ENCODE measurements at regions not wholly inside any gene's neighbourhood (a gene's known extent, or its start where the extent isn't known, plus 50 kb on each side); places are given as distances from the start of the nearest gene placed in this dataset.
"Not testable (repeated sequence)": the region's sequence is repeated elsewhere in the genome, so short reads cannot be mapped to it uniquely, and the experiment has no call there.

DNA sequence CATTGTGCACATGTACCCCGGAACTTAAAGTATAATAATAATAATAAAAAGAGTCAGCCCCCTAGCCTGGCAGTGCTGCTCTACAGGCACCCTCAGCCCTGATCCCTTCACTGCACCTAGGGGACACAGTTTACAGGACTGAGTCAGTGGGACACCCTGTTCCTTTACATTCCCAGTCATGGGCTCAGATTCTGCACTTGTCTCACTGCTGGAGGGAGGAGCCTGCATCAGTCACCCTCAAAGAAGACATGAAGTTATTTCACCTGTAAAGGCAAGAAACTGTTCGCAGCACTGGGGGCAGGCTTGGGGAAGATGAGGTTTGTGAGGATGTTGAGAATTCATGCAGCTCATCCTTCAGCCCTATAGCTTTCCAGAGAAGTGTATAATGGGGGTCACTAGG lies 50.7 kb upstream of the VPREB1 start:
- CTCF ChIA-PET: no interaction called here
- no TSS peak for BruUV-seq (replicated peaks)
- no peak overlapping the region for H3K27ac Mint-ChIP-seq (ENCODE audit: unreplicated experiment)
- H3K4me3 ChIP-seq (ENCODE audit: low read depth, low read length): no peak overlapping the region
- DNase-seq: no peak
- TF ChIP-seq, protein P1, sequence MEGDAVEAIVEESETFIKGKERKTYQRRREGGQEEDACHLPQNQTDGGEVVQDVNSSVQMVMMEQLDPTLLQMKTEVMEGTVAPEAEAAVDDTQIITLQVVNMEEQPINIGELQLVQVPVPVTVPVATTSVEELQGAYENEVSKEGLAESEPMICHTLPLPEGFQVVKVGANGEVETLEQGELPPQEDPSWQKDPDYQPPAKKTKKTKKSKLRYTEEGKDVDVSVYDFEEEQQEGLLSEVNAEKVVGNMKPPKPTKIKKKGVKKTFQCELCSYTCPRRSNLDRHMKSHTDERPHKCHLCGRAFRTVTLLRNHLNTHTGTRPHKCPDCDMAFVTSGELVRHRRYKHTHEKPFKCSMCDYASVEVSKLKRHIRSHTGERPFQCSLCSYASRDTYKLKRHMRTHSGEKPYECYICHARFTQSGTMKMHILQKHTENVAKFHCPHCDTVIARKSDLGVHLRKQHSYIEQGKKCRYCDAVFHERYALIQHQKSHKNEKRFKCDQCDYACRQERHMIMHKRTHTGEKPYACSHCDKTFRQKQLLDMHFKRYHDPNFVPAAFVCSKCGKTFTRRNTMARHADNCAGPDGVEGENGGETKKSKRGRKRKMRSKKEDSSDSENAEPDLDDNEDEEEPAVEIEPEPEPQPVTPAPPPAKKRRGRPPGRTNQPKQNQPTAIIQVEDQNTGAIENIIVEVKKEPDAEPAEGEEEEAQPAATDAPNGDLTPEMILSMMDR (IDR thresholded peaks at IDR 0.05; ENCODE audit: insufficient read depth in 1 of 2, low read depth in 1 of 2, low read length in 1 of 2, severe bottlenecking in 1 of 2, unreplicated experiment in 1 of 2): no peak
- intact Hi-C loops (cut with micrococcal nuclease; ENCODE audit: unreplicated experiment): loop anchor here (2.0 kb wide), 1 partner anchor 37 kb away; no protein-coding TSS in a partner anchor
- H3K4me1 Mint-ChIP-seq (ENCODE audit: low read depth, unreplicated experiment): peaks cover 8% of the 10 kb centered on the region
- H3K4me3 Mint-ChIP-seq (ENCODE audit: unreplicated experiment): no peak overlapping the region
- POLR2A ChIA-PET: no interaction called here
- no peaks in the 10 kb centered on the region for H3K27me3 ChIP-seq (replicated peaks; ENCODE audit: control insufficient read depth, insufficient read depth, low read length)
- no peaks in the 10 kb centered on the region for H3K9me3 Mint-ChIP-seq (ENCODE audit: unreplicated experiment)
- no peaks in the 10 kb centered on the region for H3K36me3 ChIP-seq (ENCODE audit: control insufficient read depth, insufficient read depth, low read length)
- no peaks in the 10 kb centered on the region for H3K4me1 ChIP-seq
- H3K27me3 Mint-ChIP-seq (ENCODE audit: insufficient read depth, unreplicated experiment): peaks cover 15% of the 10 kb centered on the region
- H3K36me3 Mint-ChIP-seq (ENCODE audit: insufficient read depth, unreplicated experiment): no peaks in the 10 kb centered on the region
- H3K9me3 ChIP-seq: no peaks in the 10 kb centered on the region

DNA sequence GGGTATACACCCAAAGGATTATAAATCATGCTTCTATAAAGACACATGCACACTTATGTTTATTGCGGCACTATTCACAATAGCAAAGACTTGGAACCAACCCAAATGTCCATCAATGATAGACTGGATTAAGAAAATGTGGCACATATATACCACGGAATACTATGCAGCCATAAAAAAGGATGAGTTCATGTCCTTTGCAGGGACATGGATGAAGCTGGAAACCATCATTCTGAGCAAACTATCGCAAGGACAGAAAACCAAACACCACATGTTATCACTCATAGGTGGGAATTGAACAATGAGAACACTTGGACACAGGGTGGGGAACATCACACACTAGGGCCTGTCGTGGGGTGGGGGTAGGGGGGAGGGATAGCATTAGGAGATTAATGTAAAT lies 51.1 kb upstream of the VPREB1 start:
- H3K4me3 Mint-ChIP-seq (ENCODE audit: unreplicated experiment); H3K27me3 ChIP-seq (replicated peaks; ENCODE audit: control insufficient read depth, insufficient read depth, low read length); H3K4me1 ChIP-seq; BruUV-seq (replicated peaks); DNase-seq; H3K36me3 Mint-ChIP-seq (ENCODE audit: insufficient read depth, unreplicated experiment); CTCF ChIA-PET; H3K4me1 Mint-ChIP-seq (ENCODE audit: low read depth, unreplicated experiment); H3K9me3 ChIP-seq; POLR2A ChIA-PET; H3K9me3 Mint-ChIP-seq (ENCODE audit: unreplicated experiment); H3K4me3 ChIP-seq (ENCODE audit: low read depth, low read length); H3K27ac Mint-ChIP-seq (ENCODE audit: unreplicated experiment); intact Hi-C loops (cut with micrococcal nuclease; ENCODE audit: unreplicated experiment); H3K36me3 ChIP-seq (ENCODE audit: control insufficient read depth, insufficient read depth, low read length): not testable (repeated sequence)
- peaks cover 13% of the 10 kb centered on the region for H3K27me3 Mint-ChIP-seq (ENCODE audit: insufficient read depth, unreplicated experiment)

- H3K4me3 Mint-ChIP-seq (ENCODE audit: unreplicated experiment); H3K9me3 Mint-ChIP-seq (ENCODE audit: unreplicated experiment); H3K4me1 ChIP-seq; H3K27me3 ChIP-seq (replicated peaks; ENCODE audit: control insufficient read depth, insufficient read depth, low read length); H3K4me1 Mint-ChIP-seq (ENCODE audit: low read depth, unreplicated experiment); DNase-seq; BruUV-seq (replicated peaks); H3K27ac Mint-ChIP-seq (ENCODE audit: unreplicated experiment); H3K36me3 ChIP-seq (ENCODE audit: control insufficient read depth, insufficient read depth, low read length); H3K36me3 Mint-ChIP-seq (ENCODE audit: insufficient read depth, unreplicated experiment); intact Hi-C loops (cut with micrococcal nuclease; ENCODE audit: unreplicated experiment); H3K9me3 ChIP-seq; POLR2A ChIA-PET; CTCF ChIA-PET; H3K4me3 ChIP-seq (ENCODE audit: low read depth, low read length): not testable (repeated sequence)
- peaks cover 13% of the 10 kb centered on the region for H3K27me3 Mint-ChIP-seq (ENCODE audit: insufficient read depth, unreplicated experiment)
Measured at GRCh38 chr22:22193006-22193405, 51.6 kb upstream of the VPREB1 start.

DNA sequence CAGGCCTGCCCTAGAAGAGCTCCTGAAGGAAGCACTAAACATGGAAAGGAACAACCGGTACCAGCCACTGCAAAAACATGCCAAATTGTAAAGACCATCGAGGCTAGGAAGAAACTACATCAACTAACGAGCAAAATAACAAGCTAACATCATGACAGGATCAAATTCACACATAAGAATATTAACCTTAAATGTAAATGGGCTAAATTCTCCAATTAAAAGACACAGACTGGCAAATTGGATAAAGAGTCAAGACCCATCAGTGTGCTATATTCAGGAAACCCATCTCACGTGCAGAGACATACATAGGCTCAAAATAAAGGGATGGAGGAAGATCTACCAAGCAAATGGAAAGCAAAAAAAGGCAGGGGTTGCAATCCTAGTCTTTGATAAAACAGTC lies 54.8 kb upstream of the VPREB1 start:
- H3K36me3 ChIP-seq (ENCODE audit: control insufficient read depth, insufficient read depth, low read length); H3K27ac Mint-ChIP-seq (ENCODE audit: unreplicated experiment); H3K4me3 ChIP-seq (ENCODE audit: low read depth, low read length); H3K4me1 Mint-ChIP-seq (ENCODE audit: low read depth, unreplicated experiment); H3K9me3 Mint-ChIP-seq (ENCODE audit: unreplicated experiment); CTCF ChIA-PET; H3K4me1 ChIP-seq; H3K9me3 ChIP-seq; DNase-seq; H3K4me3 Mint-ChIP-seq (ENCODE audit: unreplicated experiment); H3K27me3 ChIP-seq (replicated peaks; ENCODE audit: control insufficient read depth, insufficient read depth, low read length); intact Hi-C loops (cut with micrococcal nuclease; ENCODE audit: unreplicated experiment); POLR2A ChIA-PET; H3K36me3 Mint-ChIP-seq (ENCODE audit: insufficient read depth, unreplicated experiment); BruUV-seq (replicated peaks): not testable (repeated sequence)
- H3K27me3 Mint-ChIP-seq (ENCODE audit: insufficient read depth, unreplicated experiment): peaks cover 12% of the 10 kb centered on the region

- H3K4me3 ChIP-seq (ENCODE audit: low read depth, low read length); H3K9me3 ChIP-seq; CTCF ChIA-PET; H3K27me3 ChIP-seq (replicated peaks; ENCODE audit: control insufficient read depth, insufficient read depth, low read length); H3K9me3 Mint-ChIP-seq (ENCODE audit: unreplicated experiment); intact Hi-C loops (cut with micrococcal nuclease; ENCODE audit: unreplicated experiment); H3K4me1 Mint-ChIP-seq (ENCODE audit: low read depth, unreplicated experiment); H3K27ac Mint-ChIP-seq (ENCODE audit: unreplicated experiment); BruUV-seq (replicated peaks); H3K4me1 ChIP-seq; H3K4me3 Mint-ChIP-seq (ENCODE audit: unreplicated experiment); H3K36me3 Mint-ChIP-seq (ENCODE audit: insufficient read depth, unreplicated experiment); DNase-seq; POLR2A ChIA-PET; H3K36me3 ChIP-seq (ENCODE audit: control insufficient read depth, insufficient read depth, low read length): not testable (repeated sequence)
- peaks cover 15% of the 10 kb centered on the region for H3K27me3 Mint-ChIP-seq (ENCODE audit: insufficient read depth, unreplicated experiment)
Measured at GRCh38 chr22:22187863-22188262, 56.7 kb upstream of the VPREB1 start.

Measured in Caco-2 (cell line).